A549 (cell line): ENCODE measurements at regions not wholly inside any gene's neighbourhood (a gene's known extent, or its start where the extent isn't known, plus 50 kb on each side); places are given as distances from the start of the nearest gene placed in this dataset.

Source experiments
- ATAC-seq, 2 experiments: fragments of 200-7000 bp in 1 of 2; fragments of >200 bp in 1 of 2; cut with Nextera tagmentation in 1 of 2; cut with Tn5 transposase in 1 of 2; 3 replicates each; pipeline versions ENCODE4 v1.8.0 to v1.9.1; 2018 to 2020; ENCODE audit warnings: mild to moderate bottlenecking in 1 of 2, moderate library complexity in 1 of 2
- CTCF ChIA-PET: fragments of 300-600 bp; sonication (Branson Sonifier 250); formaldehyde crosslinking; extraction: SDS; loops from one replicate; lab custom pipeline; 2021; ENCODE audit warnings: antibody characterized with exemption, inconsistent platforms; lab: Yijun Ruan, JAX
- POLR2A ChIA-PET: fragments of 350-600 bp; formaldehyde crosslinking; extraction: SDS; loops from one replicate; lab custom pipeline; 2021; ENCODE audit warnings: antibody characterized with exemption, inconsistent platforms; lab: Yijun Ruan, JAX
- DNase-seq, 2 experiments: peaks; one replicate each; pipeline versions ENCODE4 v3.0.0 to v3.0.0-alpha.2; 2011 to 2016; ENCODE audit warnings: low read depth in 1 of 2, low spot score in 1 of 2
- FAIRE-seq: peaks from 2 replicates; lab custom pipeline; 2011; peaks lifted over from hg19 to GRCh38; lab: Jason Lieb, UNC
- H3K27ac ChIP-seq, 2 experiments: fragments of >200 bp; sonication (Bioruptor Twin); formaldehyde crosslinking; 3 replicates each; pipeline ENCODE4 v1.5.1; 2016 to 2017
- H3K4me1 ChIP-seq: fragments of >200 bp; sonication (Bioruptor Twin); formaldehyde crosslinking; 3 replicates; pipeline ENCODE4 v1.6.1; 2016
- H3K4me2 ChIP-seq: fragments of >200 bp; sonication (Bioruptor Twin); formaldehyde crosslinking; 3 replicates; pipeline ENCODE4 v1.6.1; 2016
- H3K4me3 ChIP-seq: fragments of >200 bp; sonication (Bioruptor Twin); formaldehyde crosslinking; 3 replicates; pipeline ENCODE4 v1.5.1; 2016
- H3K9me3 ChIP-seq: fragments of >200 bp; sonication (Bioruptor Twin); formaldehyde crosslinking; 3 replicates; pipeline ENCODE4 v1.6.1; 2016
- BCL3 ChIP-seq: fragments of >200 bp; sonication (Bioruptor Twin); formaldehyde crosslinking; IDR thresholded peaks from 3 replicates; pipeline ENCODE4 v1.6.1; 2016
- BHLHE40 ChIP-seq: IDR thresholded peaks from 2 replicates; pipeline ENCODE4 v1.6.1; 2012; ENCODE audit warnings: low read depth, low read length, inconsistent platforms
- CBX8 ChIP-seq: fragments of 200-600 bp; sonication (generic); IDR thresholded peaks from 2 replicates; pipeline ENCODE4 v1.6.1; 2016
- E2F6 ChIP-seq: IDR thresholded peaks from 2 replicates; pipeline ENCODE4 v1.6.1; 2012; ENCODE audit warnings: low read depth, borderline replicate concordance
- EHF ChIP-seq: fragments of 250-450 bp; sonication (Bioruptor Pico); IDR thresholded peaks from 2 replicates; pipeline ENCODE4 v1.5.0; 2020; ENCODE audit warnings: mild to moderate bottlenecking
- EP300 ChIP-seq, 2 experiments: fragments of >200 bp; sonication (Bioruptor Twin); formaldehyde crosslinking; IDR thresholded peaks; 2 replicates in 1 of 2; 3 replicates in 1 of 2; pipeline ENCODE4 v1.6.1; 2016 to 2017
- ESRRA ChIP-seq: fragments of 150-350 bp; IDR thresholded peaks from 2 replicates; pipeline ENCODE4 v1.6.1; 2014; ENCODE audit warnings: mild to moderate bottlenecking, low read length, borderline replicate concordance
- FOSB ChIP-seq: fragments of 250-450 bp; sonication (Bioruptor Pico); IDR thresholded peaks from 2 replicates; pipeline ENCODE4 v1.5.0; 2020; ENCODE audit warnings: mild to moderate bottlenecking, moderate library complexity
- FOXS1 ChIP-seq: fragments of 250-450 bp; sonication (Bioruptor Pico); IDR thresholded peaks from 2 replicates; pipeline ENCODE4 v1.5.0; 2020; ENCODE audit warnings: mild to moderate bottlenecking, moderate library complexity
- HEYL ChIP-seq: fragments of 250-450 bp; sonication (Bioruptor Pico); IDR thresholded peaks from 2 replicates; pipeline ENCODE4 v1.8.0; 2021; ENCODE audit warnings: mild to moderate bottlenecking, moderate library complexity
- HOXB13 ChIP-seq: fragments of 250-450 bp; sonication (Bioruptor Pico); IDR thresholded peaks from 2 replicates; pipeline ENCODE4 v1.5.0; 2020; ENCODE audit warnings: low read depth, mild to moderate bottlenecking, moderate library complexity
- JUNB ChIP-seq: fragments of >200 bp; sonication (Bioruptor Twin); formaldehyde crosslinking; IDR thresholded peaks from 2 replicates; pipeline ENCODE4 v1.6.1; 2016
- KDM1A ChIP-seq: fragments of 200-600 bp; sonication (generic); IDR thresholded peaks from 2 replicates; pipeline ENCODE4 v1.6.1; 2016; ENCODE audit warnings: low read depth, mild to moderate bottlenecking
- MYC ChIP-seq: IDR thresholded peaks from 2 replicates; pipeline ENCODE4 v1.6.1; 2012; ENCODE audit warnings: mild to moderate bottlenecking, inconsistent platforms, low read length, improper control_type of control experiment, borderline replicate concordance
- NPAS2 ChIP-seq: fragments of 250-450 bp; sonication (Bioruptor Pico); IDR thresholded peaks from 2 replicates; pipeline ENCODE4 v1.8.0; 2022; ENCODE audit warnings: mild to moderate bottlenecking, moderate library complexity, borderline replicate concordance
- PHF8 ChIP-seq: fragments of 200-600 bp; sonication (generic); IDR thresholded peaks from 2 replicates; pipeline ENCODE4 v1.6.1; 2016; ENCODE audit warnings: low read depth, mild to moderate bottlenecking, antibody characterized with exemption, moderate library complexity, borderline replicate concordance
- RARB ChIP-seq: fragments of 250-450 bp; sonication (Bioruptor Pico); IDR thresholded peaks from 2 replicates; pipeline ENCODE4 v1.8.0; 2021; ENCODE audit warnings: mild to moderate bottlenecking, moderate library complexity
- SMC3 ChIP-seq: fragments of >200 bp; sonication (Bioruptor Twin); formaldehyde crosslinking; IDR thresholded peaks from 3 replicates; pipeline ENCODE4 v1.6.1; 2018; ENCODE audit warnings: inconsistent platforms
- ZSCAN20 ChIP-seq: fragments of 250-450 bp; sonication (Bioruptor Pico); IDR thresholded peaks from 2 replicates; pipeline ENCODE4 v1.8.0; 2022; ENCODE audit warnings: mild to moderate bottlenecking, moderate library complexity
- WGBS: methylation state at CpG from one replicate; pipeline ENCODE4 v1.1.6; 2017; ENCODE audit errors: missing lambda C conversion rate; 5-methylcytosine and 5-hydroxymethylcytosine counted together
- TF ChIP-seq, protein P1 (sequence below): fragments of 200-600 bp; sonication (generic); IDR thresholded peaks from 2 replicates; pipeline ENCODE4 v1.6.1; 2016; ENCODE audit warnings: antibody characterized with exemption, mild to moderate bottlenecking, moderate library complexity

GRCh38 chr9:95373069-95373681 is 55.7 kb upstream of the FANCC start:
- peak in 1 of 2 experiments; percentile 48; a peak in 2 of 6 replicates for ATAC-seq
- peaks cover 10% of the 10 kb centered on the region; the same call in 1 of the 3 replicates for H3K4me1 ChIP-seq
- POLR2A ChIA-PET: no interaction called here
- no peak for DNase-seq
- peak overlapping the region in 1 of 2 experiments; percentile 10; a peak in 1 of 6 replicates for H3K27ac ChIP-seq
- no peak for FAIRE-seq
- 52% methylated on average over 6 of the region's 6 CpGs for WGBS
- CTCF ChIA-PET: interaction anchor here (0.8 kb wide), 1 partner anchor 845 kb away, joined by 3 read pairs; no protein-coding TSS in a partner anchor
- H3K4me2 ChIP-seq: peak overlapping the region; percentile 2; the same call in 1 of the 3 replicates
- H3K9me3 ChIP-seq: no peaks in the 10 kb centered on the region
- TF ChIP-seq HOXB13 (no peak), FOSB (CRISPR knock-in tag) (no peak)
- H3K4me3 ChIP-seq: no peak overlapping the region

- ChIA-PET POLR2A (no interaction called here), CTCF (no interaction called here)
- Histone ChIP-seq H3K4me3 (no peak overlapping the region), H3K4me1 (peaks cover 10% of the 10 kb centered on the region; the same call in 1 of the 3 replicates), H3K4me2 (no peak overlapping the region), H3K9me3 (no peaks in the 10 kb centered on the region), H3K27ac (no peak overlapping the region)
- WGBS: 71% methylated on average over 4 of the region's 4 CpGs
- ATAC-seq: no peak
- TF ChIP-seq EHF (CRISPR knock-in tag): no peak
- TF ChIP-seq RARB (CRISPR knock-in tag): no peak
- TF ChIP-seq, protein P1, sequence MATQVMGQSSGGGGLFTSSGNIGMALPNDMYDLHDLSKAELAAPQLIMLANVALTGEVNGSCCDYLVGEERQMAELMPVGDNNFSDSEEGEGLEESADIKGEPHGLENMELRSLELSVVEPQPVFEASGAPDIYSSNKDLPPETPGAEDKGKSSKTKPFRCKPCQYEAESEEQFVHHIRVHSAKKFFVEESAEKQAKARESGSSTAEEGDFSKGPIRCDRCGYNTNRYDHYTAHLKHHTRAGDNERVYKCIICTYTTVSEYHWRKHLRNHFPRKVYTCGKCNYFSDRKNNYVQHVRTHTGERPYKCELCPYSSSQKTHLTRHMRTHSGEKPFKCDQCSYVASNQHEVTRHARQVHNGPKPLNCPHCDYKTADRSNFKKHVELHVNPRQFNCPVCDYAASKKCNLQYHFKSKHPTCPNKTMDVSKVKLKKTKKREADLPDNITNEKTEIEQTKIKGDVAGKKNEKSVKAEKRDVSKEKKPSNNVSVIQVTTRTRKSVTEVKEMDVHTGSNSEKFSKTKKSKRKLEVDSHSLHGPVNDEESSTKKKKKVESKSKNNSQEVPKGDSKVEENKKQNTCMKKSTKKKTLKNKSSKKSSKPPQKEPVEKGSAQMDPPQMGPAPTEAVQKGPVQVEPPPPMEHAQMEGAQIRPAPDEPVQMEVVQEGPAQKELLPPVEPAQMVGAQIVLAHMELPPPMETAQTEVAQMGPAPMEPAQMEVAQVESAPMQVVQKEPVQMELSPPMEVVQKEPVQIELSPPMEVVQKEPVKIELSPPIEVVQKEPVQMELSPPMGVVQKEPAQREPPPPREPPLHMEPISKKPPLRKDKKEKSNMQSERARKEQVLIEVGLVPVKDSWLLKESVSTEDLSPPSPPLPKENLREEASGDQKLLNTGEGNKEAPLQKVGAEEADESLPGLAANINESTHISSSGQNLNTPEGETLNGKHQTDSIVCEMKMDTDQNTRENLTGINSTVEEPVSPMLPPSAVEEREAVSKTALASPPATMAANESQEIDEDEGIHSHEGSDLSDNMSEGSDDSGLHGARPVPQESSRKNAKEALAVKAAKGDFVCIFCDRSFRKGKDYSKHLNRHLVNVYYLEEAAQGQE: no peak
- TF ChIP-seq ESRRA: no peak
- no peak for TF ChIP-seq E2F6
- no peak for TF ChIP-seq FOXS1 (CRISPR knock-in tag)
- no peak for TF ChIP-seq ZSCAN20 (CRISPR knock-in tag)
- TF ChIP-seq CBX8: no peak
- no peak for TF ChIP-seq NPAS2 (CRISPR knock-in tag)
- TF ChIP-seq MYC: no peak
- no peak for TF ChIP-seq HEYL (CRISPR knock-in tag)
- no peak for TF ChIP-seq BHLHE40
- TF ChIP-seq JUNB: no peak
- no peak for TF ChIP-seq KDM1A
- TF ChIP-seq PHF8: no peak
- no peak for TF ChIP-seq SMC3
- no peak for DNase-seq
- FAIRE-seq: no peak
Measured at GRCh38 chr9:95370064-95370463, 52.6 kb upstream of the FANCC start.

DNA sequence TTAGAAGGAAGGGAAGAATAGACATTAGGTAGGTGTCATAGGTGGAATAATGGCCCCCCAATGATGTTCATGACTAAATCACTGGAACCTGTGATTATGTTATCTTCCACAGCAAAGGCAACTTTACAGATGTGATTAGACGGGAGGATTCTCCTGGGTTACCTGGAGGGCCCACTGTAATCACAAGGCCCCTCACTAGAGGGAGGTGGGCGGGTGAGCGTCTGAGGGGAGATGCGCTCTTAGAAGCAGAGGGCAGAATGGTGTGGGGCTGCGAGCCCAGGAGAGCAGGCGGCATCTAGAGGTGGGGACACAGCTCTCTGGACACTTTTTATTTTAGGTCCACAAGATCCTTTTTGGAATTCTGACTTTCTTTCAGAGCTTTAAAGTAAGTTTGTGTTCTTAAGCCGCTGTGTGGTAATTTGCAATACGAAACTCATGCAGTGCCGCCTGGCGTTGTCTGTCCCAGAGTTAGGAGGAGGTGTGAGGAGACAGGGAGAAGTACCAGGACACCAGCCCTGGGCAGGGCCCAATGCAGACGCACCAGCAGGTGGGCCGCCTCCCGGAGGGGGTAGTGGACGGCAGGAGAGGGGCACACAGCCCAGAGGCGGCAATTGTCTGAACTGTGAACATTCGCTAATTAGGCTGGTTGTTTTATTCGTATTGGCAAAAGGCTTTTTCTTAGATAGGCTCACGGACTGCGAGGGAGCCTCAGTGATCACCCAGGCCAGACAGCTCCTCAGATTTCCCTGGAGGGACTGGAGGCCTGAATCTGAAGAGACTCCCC is 51.1 kb upstream of the FANCC start:
- whole genome bisulfite sequencing: 93% methylated on average over 19 of the region's 19 CpGs
- Histone ChIP-seq H3K9me3 (no peaks in the 10 kb centered on the region), H3K4me3 (no peak overlapping the region), H3K4me2 (no peak overlapping the region), H3K4me1 (peaks cover 8% of the 10 kb centered on the region; the same call in 1 of the 3 replicates), H3K27ac (no peak overlapping the region)
- CTCF ChIA-PET: interaction anchor here (0.5 to 1.4 kb wide), 2 partner anchors 27 to 77 kb away, joined by 4 read pairs; no protein-coding TSS in a partner anchor
- no peak for ATAC-seq
- TF ChIP-seq ESRRA (no peak), BCL3 (no peak), EP300 (IDR thresholded peaks at IDR 0.05) (no peak)
- TF ChIP-seq, all 56 proteins: peak for 0
- POLR2A ChIA-PET: no interaction called here
- FAIRE-seq: no peak
- no peak for DNase-seq
